ENCODE measurements at regions not wholly inside any gene's neighbourhood (a gene's known extent, or its start where the extent isn't known, plus 50 kb on each side); places are given as distances from the start of the nearest gene placed in this dataset.
"Not testable (repeated sequence)": the region's sequence is repeated elsewhere in the genome, so short reads cannot be mapped to it uniquely, and the experiment has no call there.

GRCh38 chr11:91308069-91308468, 916.5 kb upstream of the FAT3 start:
- H3K27me3 Mint-ChIP-seq (ENCODE audit: low read depth) = no peaks in the 10 kb centered on the region
- DNase-seq = no peak
- H3K4me3 Mint-ChIP-seq = no peak overlapping the region
- ATAC-seq = no peak
- no peaks in the 10 kb centered on the region for H3K4me1 Mint-ChIP-seq (ENCODE audit: low read depth)
- H3K9me3 Mint-ChIP-seq = peaks cover 15% of the 10 kb centered on the region
- no peaks in the 10 kb centered on the region for H3K36me3 Mint-ChIP-seq (ENCODE audit: insufficient read depth)

GRCh38 chr11:91305402-91305801, 919.2 kb upstream of the FAT3 start:
- Mint-ChIP-seq H3K9me3 (peaks cover 13% of the 10 kb centered on the region), H3K36me3 (ENCODE audit: insufficient read depth) (no peaks in the 10 kb centered on the region), H3K27me3 (ENCODE audit: low read depth) (no peaks in the 10 kb centered on the region), H3K4me1 (ENCODE audit: low read depth) (no peaks in the 10 kb centered on the region), H3K4me3 (no peak overlapping the region)
- ATAC-seq = no peak
- DNase-seq = no peak

DNA sequence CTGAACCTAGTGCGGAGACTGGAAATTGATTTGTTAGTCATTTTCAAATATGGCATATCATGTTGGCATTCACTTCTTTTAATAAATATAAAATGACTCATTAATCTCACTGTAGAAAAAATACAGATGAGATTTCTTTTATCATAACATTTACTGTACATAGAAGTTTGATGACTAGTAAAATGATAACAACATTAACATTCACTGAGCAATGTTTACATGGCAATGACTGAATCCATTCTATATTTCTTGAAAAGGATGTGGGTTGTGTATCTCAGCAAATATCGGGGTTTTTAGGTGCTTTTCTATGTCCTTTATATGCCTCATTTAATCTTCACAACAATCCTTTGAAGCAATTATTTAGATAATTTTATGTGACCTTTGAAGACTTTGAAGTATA, 920.9 kb upstream of the FAT3 start:
- Mint-ChIP-seq H3K4me3 (no peak overlapping the region), H3K9me3 (peaks cover 9% of the 10 kb centered on the region), H3K27me3 (ENCODE audit: low read depth) (no peaks in the 10 kb centered on the region), H3K36me3 (ENCODE audit: insufficient read depth) (no peaks in the 10 kb centered on the region), H3K4me1 (ENCODE audit: low read depth) (no peaks in the 10 kb centered on the region)
- DNase-seq (no peak), ATAC-seq (no peak)

DNA sequence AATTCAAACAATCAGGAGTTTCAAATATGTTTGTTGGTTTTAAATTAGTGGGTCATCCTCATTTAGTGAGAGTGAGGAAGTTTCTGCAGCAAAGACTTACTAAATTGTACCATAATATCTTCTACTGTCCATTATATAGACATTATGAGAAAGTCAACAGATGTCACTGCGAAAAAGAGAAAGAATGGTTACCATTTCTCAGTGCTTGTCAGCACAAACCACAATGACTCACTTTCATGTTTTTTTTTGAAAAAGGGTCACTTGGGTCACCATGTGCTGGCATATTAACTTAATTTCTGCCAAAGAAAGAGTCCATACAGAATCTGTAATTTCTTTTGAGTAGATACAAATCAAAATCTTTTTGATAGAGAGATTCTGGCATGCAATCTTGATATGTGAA, 924.6 kb upstream of the FAT3 start:
- no peak for DNase-seq
- peaks cover 8% of the 10 kb centered on the region for H3K9me3 Mint-ChIP-seq
- no peaks in the 10 kb centered on the region for H3K27me3 Mint-ChIP-seq (ENCODE audit: low read depth)
- no peak overlapping the region for H3K4me3 Mint-ChIP-seq
- no peak for ATAC-seq
- H3K4me1 Mint-ChIP-seq (ENCODE audit: low read depth) = no peaks in the 10 kb centered on the region
- H3K36me3 Mint-ChIP-seq (ENCODE audit: insufficient read depth) = no peaks in the 10 kb centered on the region

DNA sequence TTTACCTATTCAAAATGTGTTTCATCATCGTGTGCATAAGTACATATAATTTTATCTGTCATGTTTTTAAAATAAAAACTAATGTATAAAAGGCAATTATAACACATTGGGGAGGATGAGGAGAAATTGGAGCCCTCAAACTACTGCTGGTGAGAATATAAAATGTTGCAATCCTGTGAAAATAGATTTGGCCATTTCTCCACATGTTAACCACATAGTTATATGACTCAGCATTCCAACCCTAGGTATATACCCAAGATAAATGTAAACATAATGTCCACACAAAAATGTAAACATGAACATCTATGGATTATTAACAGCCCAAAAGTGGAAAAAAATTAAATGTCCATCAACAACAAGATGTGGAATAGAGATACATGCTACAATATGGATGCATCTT, 928.0 kb upstream of the FAT3 start:
- no peak overlapping the region for H3K4me3 Mint-ChIP-seq
- no peaks in the 10 kb centered on the region for H3K27me3 Mint-ChIP-seq (ENCODE audit: low read depth)
- ATAC-seq = no peak
- no peaks in the 10 kb centered on the region for H3K4me1 Mint-ChIP-seq (ENCODE audit: low read depth)
- no peaks in the 10 kb centered on the region for H3K36me3 Mint-ChIP-seq (ENCODE audit: insufficient read depth)
- H3K9me3 Mint-ChIP-seq = peaks cover 7% of the 10 kb centered on the region
- DNase-seq = no peak

- H3K4me3 Mint-ChIP-seq = no peak overlapping the region
- no peaks in the 10 kb centered on the region for H3K27me3 Mint-ChIP-seq (ENCODE audit: low read depth)
- ATAC-seq = no peak
- H3K9me3 Mint-ChIP-seq = peaks cover 6% of the 10 kb centered on the region
- H3K4me1 Mint-ChIP-seq (ENCODE audit: low read depth) = no peaks in the 10 kb centered on the region
- no peak for DNase-seq
- H3K36me3 Mint-ChIP-seq (ENCODE audit: insufficient read depth) = no peaks in the 10 kb centered on the region
Measured at GRCh38 chr11:91295591-91295990, 929.0 kb upstream of the FAT3 start.

GRCh38 chr11:91293119-91293518, 931.5 kb upstream of the FAT3 start:
- ATAC-seq = no peak
- Mint-ChIP-seq H3K4me1 (ENCODE audit: low read depth) (no peaks in the 10 kb centered on the region), H3K27me3 (ENCODE audit: low read depth) (no peaks in the 10 kb centered on the region), H3K36me3 (ENCODE audit: insufficient read depth) (no peaks in the 10 kb centered on the region), H3K4me3 (no peak overlapping the region), H3K9me3 (peaks cover 6% of the 10 kb centered on the region)
- no peak for DNase-seq

GRCh38 chr11:91272089-91272488, 952.5 kb upstream of the FAT3 start:
- no peak for ATAC-seq
- no peak for DNase-seq
- H3K36me3 Mint-ChIP-seq (ENCODE audit: insufficient read depth) = no peaks in the 10 kb centered on the region
- H3K27me3 Mint-ChIP-seq (ENCODE audit: low read depth) = no peaks in the 10 kb centered on the region
- no peak overlapping the region for H3K4me3 Mint-ChIP-seq
- no peaks in the 10 kb centered on the region for H3K9me3 Mint-ChIP-seq
- H3K4me1 Mint-ChIP-seq (ENCODE audit: low read depth) = no peaks in the 10 kb centered on the region

- not testable (repeated sequence) for H3K4me1 Mint-ChIP-seq (ENCODE audit: low read depth); H3K4me3 Mint-ChIP-seq; ATAC-seq; H3K36me3 Mint-ChIP-seq (ENCODE audit: insufficient read depth); H3K9me3 Mint-ChIP-seq; DNase-seq; H3K27me3 Mint-ChIP-seq (ENCODE audit: low read depth)
Measured at GRCh38 chr11:91268512-91269295, 955.9 kb upstream of the FAT3 start.

DNA sequence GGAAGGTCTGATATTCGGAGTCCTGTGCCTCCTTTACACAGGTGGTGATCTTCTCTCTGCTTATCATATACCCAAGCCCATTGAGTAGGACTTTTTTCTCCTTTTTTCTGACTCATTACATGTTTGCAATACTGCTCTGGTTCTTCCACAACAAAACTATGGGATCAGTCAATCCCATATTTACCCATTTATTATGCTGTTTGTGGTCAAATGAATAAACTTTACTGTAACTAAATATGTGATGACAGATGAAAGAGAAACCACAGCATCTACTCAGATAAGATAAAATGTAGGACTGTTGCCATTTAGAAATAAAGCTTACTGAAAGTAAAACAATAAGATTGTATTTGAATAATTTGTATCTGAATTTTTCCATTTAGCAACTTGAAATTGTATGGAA, 958.7 kb upstream of the FAT3 start:
- Mint-ChIP-seq H3K27me3 (ENCODE audit: low read depth) (no peaks in the 10 kb centered on the region), H3K36me3 (ENCODE audit: insufficient read depth) (no peaks in the 10 kb centered on the region), H3K9me3 (peaks cover 4% of the 10 kb centered on the region), H3K4me3 (no peak overlapping the region), H3K4me1 (ENCODE audit: low read depth) (no peaks in the 10 kb centered on the region)
- DNase-seq (no peak), ATAC-seq (no peak)

DNA sequence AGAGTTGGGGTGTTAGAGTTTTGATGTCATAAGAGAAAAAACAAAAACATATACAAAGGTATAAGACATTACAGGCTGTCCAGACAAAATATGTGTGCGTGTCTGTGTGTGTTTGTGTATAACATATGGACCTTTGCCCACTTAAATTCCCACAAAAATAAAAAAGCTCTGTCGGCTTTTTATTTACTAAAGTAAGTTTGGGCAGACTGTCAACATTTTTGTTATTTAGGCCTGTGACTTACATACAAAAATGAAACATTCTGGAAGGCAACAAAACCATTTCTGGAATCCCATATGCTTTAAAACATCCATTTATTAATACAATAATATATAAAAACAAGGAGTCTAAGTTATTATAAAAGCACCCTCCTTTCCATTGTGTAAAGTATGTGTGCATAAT, 960.1 kb upstream of the FAT3 start:
- H3K27me3 Mint-ChIP-seq (ENCODE audit: low read depth) = no peaks in the 10 kb centered on the region
- H3K36me3 Mint-ChIP-seq (ENCODE audit: insufficient read depth) = no peaks in the 10 kb centered on the region
- H3K9me3 Mint-ChIP-seq = peaks cover 9% of the 10 kb centered on the region
- H3K4me1 Mint-ChIP-seq (ENCODE audit: low read depth) = no peaks in the 10 kb centered on the region
- ATAC-seq = no peak
- no peak for DNase-seq
- H3K4me3 Mint-ChIP-seq = no peak overlapping the region

GRCh38 chr11:91263496-91264365, 960.9 kb upstream of the FAT3 start:
- DNase-seq (no peak), ATAC-seq (no peak)
- H3K27me3 Mint-ChIP-seq (ENCODE audit: low read depth) = no peaks in the 10 kb centered on the region
- no peaks in the 10 kb centered on the region for H3K36me3 Mint-ChIP-seq (ENCODE audit: insufficient read depth)
- H3K4me1 Mint-ChIP-seq (ENCODE audit: low read depth) = no peaks in the 10 kb centered on the region
- H3K4me3 Mint-ChIP-seq = no peak overlapping the region
- peaks cover 11% of the 10 kb centered on the region for H3K9me3 Mint-ChIP-seq

GRCh38 chr11:91261513-91261912, 963.1 kb upstream of the FAT3 start:
- DNase-seq (no peak), ATAC-seq (no peak)
- Mint-ChIP-seq H3K27me3 (ENCODE audit: low read depth) (no peaks in the 10 kb centered on the region), H3K4me3 (no peak overlapping the region), H3K9me3 (peaks cover 14% of the 10 kb centered on the region), H3K4me1 (ENCODE audit: low read depth) (no peaks in the 10 kb centered on the region), H3K36me3 (ENCODE audit: insufficient read depth) (no peaks in the 10 kb centered on the region)

- ATAC-seq = no peak
- no peaks in the 10 kb centered on the region for H3K4me1 Mint-ChIP-seq (ENCODE audit: low read depth)
Measured at GRCh38 chr11:91258876-91259275, 965.7 kb upstream of the FAT3 start.

GRCh38 chr11:91257667-91258066, 967.0 kb upstream of the FAT3 start:
- Mint-ChIP-seq H3K36me3 (ENCODE audit: insufficient read depth) (no peaks in the 10 kb centered on the region), H3K27me3 (ENCODE audit: low read depth) (no peaks in the 10 kb centered on the region), H3K4me1 (ENCODE audit: low read depth) (no peaks in the 10 kb centered on the region), H3K4me3 (no peak overlapping the region), H3K9me3 (peaks cover 11% of the 10 kb centered on the region)
- no peak for DNase-seq
- ATAC-seq = no peak

More at GRCh38 chr11:91258876-91259275, 965.7 kb upstream of the FAT3 start:
- Mint-ChIP-seq H3K36me3 (ENCODE audit: insufficient read depth) (no peaks in the 10 kb centered on the region), H3K4me3 (no peak overlapping the region), H3K9me3 (peaks cover 10% of the 10 kb centered on the region), H3K27me3 (ENCODE audit: low read depth) (no peaks in the 10 kb centered on the region)
- DNase-seq = no peak

Data from activated T-cell treated with anti-CD3 and anti-CD28 coated beads, Interleukin-2, amount 50 U/mL, for 4 hours (primary cell).